ENCODE measurements at regions not wholly inside any gene's neighbourhood (a gene's known extent, or its start where the extent isn't known, plus 50 kb on each side); places are given as distances from the start of the nearest gene placed in this dataset.

DNA sequence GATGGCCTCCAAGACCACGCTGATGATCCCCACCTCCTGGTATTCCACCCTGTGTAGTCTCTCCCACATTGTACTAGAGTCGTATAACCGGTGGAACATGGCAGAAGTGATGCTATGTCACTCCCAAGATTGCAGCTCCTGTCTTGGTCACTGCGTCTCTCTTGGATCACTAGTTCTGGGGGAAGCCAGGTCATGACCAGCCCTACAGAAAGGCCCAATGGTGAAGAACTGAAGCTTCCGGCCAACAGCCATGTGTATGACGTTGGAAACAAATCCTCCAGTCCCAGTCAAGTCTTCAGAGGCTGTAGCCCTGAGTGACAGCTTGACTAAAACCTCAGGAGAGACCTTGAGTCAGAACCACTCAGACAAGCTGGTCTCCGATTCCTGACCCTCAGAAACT lies 61.9 kb upstream of the FNDC3B start (continued):
- TF ChIP-seq POU6F1 (CRISPR knock-in tag; IDR thresholded peaks at IDR 0.05; ENCODE audit: borderline replicate concordance, low read depth): no peak
- TF ChIP-seq BACH2 (CRISPR knock-in tag; IDR thresholded peaks at IDR 0.05; ENCODE audit: borderline replicate concordance): no peak
- TF ChIP-seq TOX (CRISPR knock-in tag; IDR thresholded peaks at IDR 0.05; ENCODE audit: borderline replicate concordance): no peak
- TF ChIP-seq ZFP3 (CRISPR knock-in tag; IDR thresholded peaks at IDR 0.05): no peak
- no peak for TF ChIP-seq CREB5 (CRISPR knock-in tag; IDR thresholded peaks at IDR 0.05; ENCODE audit: low read depth)
- no peak for TF ChIP-seq ESRRG (CRISPR knock-in tag; IDR thresholded peaks at IDR 0.05)
- TF ChIP-seq ZFP30 (CRISPR knock-in tag; IDR thresholded peaks at IDR 0.05): no peak
- no peak for TF ChIP-seq OSR1 (CRISPR knock-in tag; IDR thresholded peaks at IDR 0.05)

- ATAC-seq: no peak
- no peak for TF ChIP-seq ZNF8 (CRISPR knock-in tag; IDR thresholded peaks at IDR 0.05)
- TF ChIP-seq BACH2 (CRISPR knock-in tag; IDR thresholded peaks at IDR 0.05; ENCODE audit: borderline replicate concordance): no peak
These were observed 61.5 kb upstream of the FNDC3B start for GRCh38 chr3:171977860-171978259.

DNA sequence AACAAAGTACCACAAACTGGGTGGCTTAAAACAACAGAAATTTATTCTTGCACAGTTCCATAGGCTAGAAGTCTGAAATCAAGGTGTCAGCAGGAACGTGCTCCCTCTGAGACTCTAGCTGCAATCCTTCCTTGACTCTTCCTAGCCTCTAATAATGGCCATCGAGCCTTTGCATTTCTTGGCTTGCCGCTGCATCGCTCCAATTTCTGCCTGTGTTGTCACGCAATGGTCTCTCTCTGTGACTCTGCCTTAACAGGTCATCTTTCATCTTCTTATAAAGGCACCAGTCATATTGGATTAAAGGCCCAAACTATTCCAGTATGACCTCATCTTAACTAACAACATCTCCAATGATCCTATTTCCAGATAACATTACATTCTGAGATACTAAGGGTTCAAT lies 61.0 kb upstream of the FNDC3B start:
- no peak for TF ChIP-seq BACH2 (CRISPR knock-in tag; IDR thresholded peaks at IDR 0.05; ENCODE audit: borderline replicate concordance)
- ATAC-seq: no peak

GRCh38 chr3:171979081-171979480 lies 60.3 kb upstream of the FNDC3B start:
- TF ChIP-seq ZNF565 (CRISPR knock-in tag; conservative IDR thresholded peaks at IDR 0.05; ENCODE audit: low read depth): no peak
- no peak for TF ChIP-seq PPARA (CRISPR knock-in tag; IDR thresholded peaks at IDR 0.05; ENCODE audit: borderline replicate concordance)
- no peak for ATAC-seq

GRCh38 chr3:171980578-171981270 lies 58.7 kb upstream of the FNDC3B start:
- ATAC-seq: no peak; the same call in 2 of the 3 replicates

GRCh38 chr3:171981271-171981605 lies 58.1 kb upstream of the FNDC3B start:
- ATAC-seq: no peak
- TF ChIP-seq CREB5 (CRISPR knock-in tag; IDR thresholded peaks at IDR 0.05; ENCODE audit: low read depth): no peak
- no peak for TF ChIP-seq ZFP30 (CRISPR knock-in tag; IDR thresholded peaks at IDR 0.05)
- TF ChIP-seq RARB (CRISPR knock-in tag; IDR thresholded peaks at IDR 0.05): no peak
- TF ChIP-seq TSHZ2 (CRISPR knock-in tag; IDR thresholded peaks at IDR 0.05): no peak
- TF ChIP-seq PPARA (CRISPR knock-in tag; IDR thresholded peaks at IDR 0.05; ENCODE audit: borderline replicate concordance): no peak
- TF ChIP-seq GLIS3 (CRISPR knock-in tag; IDR thresholded peaks at IDR 0.05): no peak
- no peak for TF ChIP-seq TCF4 (CRISPR knock-in tag; IDR thresholded peaks at IDR 0.05; ENCODE audit: borderline replicate concordance)
- TF ChIP-seq ZNF70 (CRISPR knock-in tag; IDR thresholded peaks at IDR 0.05): no peak

More at GRCh38 chr3:171980578-171981270, 58.7 kb upstream of the FNDC3B start:
- TF ChIP-seq ISL1 (CRISPR knock-in tag; IDR thresholded peaks at IDR 0.05) (no peak), ZNF70 (CRISPR knock-in tag; IDR thresholded peaks at IDR 0.05) (no peak), OSR1 (CRISPR knock-in tag; IDR thresholded peaks at IDR 0.05) (no peak), TCF4 (CRISPR knock-in tag; IDR thresholded peaks at IDR 0.05; ENCODE audit: borderline replicate concordance) (no peak), POU6F1 (CRISPR knock-in tag; IDR thresholded peaks at IDR 0.05; ENCODE audit: borderline replicate concordance, low read depth) (no peak), ZFP3 (CRISPR knock-in tag; IDR thresholded peaks at IDR 0.05) (no peak), PPARA (CRISPR knock-in tag; IDR thresholded peaks at IDR 0.05; ENCODE audit: borderline replicate concordance) (no peak), CSDC2 (CRISPR knock-in tag; IDR thresholded peaks at IDR 0.05) (no peak), SNAI2 (CRISPR knock-in tag; IDR thresholded peaks at IDR 0.05) (no peak)
- TF ChIP-seq, protein P1, sequence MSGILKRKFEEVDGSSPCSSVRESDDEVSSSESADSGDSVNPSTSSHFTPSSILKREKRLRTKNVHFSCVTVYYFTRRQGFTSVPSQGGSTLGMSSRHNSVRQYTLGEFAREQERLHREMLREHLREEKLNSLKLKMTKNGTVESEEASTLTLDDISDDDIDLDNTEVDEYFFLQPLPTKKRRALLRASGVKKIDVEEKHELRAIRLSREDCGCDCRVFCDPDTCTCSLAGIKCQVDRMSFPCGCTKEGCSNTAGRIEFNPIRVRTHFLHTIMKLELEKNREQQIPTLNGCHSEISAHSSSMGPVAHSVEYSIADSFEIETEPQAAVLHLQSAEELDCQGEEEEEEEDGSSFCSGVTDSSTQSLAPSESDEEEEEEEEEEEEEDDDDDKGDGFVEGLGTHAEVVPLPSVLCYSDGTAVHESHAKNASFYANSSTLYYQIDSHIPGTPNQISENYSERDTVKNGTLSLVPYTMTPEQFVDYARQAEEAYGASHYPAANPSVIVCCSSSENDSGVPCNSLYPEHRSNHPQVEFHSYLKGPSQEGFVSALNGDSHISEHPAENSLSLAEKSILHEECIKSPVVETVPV (CRISPR knock-in tag; IDR thresholded peaks at IDR 0.05): no peak
